Hepatocyte (in vitro differentiated cells): ENCODE measurements at regions not wholly inside any gene's neighbourhood (a gene's known extent, or its start where the extent isn't known, plus 50 kb on each side); places are given as distances from the start of the nearest gene placed in this dataset.

Experiments
- DNase-seq: peaks from one replicate; pipeline ENCODE4 v3.0.0-alpha.2; 2016; ENCODE audit warnings: low spot score
- H2AFZ ChIP-seq: fragments of 200-600 bp; sonication (generic); 2 replicates; pipeline ENCODE4 v1.6.0; 2016; ENCODE audit warnings: antibody characterized with exemption, mild to moderate bottlenecking
- H3K27ac ChIP-seq: fragments of 200-600 bp; sonication (generic); 2 replicates; pipeline ENCODE4 v1.5.1; 2016; ENCODE audit warnings: mild to moderate bottlenecking
- H3K27me3 ChIP-seq: fragments of 200-600 bp; sonication (generic); 2 replicates; pipeline ENCODE4 v1.6.1; 2016
- H3K36me3 ChIP-seq: fragments of 200-600 bp; sonication (generic); replicated peaks from 2 replicates; pipeline ENCODE4 v1.5.1; 2016; ENCODE audit warnings: low read depth; ENCODE audit not compliant: insufficient read depth
- H3K4me1 ChIP-seq: fragments of 200-600 bp; sonication (generic); 2 replicates; pipeline ENCODE4 v1.5.1; 2016; ENCODE audit warnings: mild to moderate bottlenecking, moderate library complexity; ENCODE audit not compliant: insufficient read depth
- H3K4me2 ChIP-seq: fragments of 200-600 bp; sonication (generic); 2 replicates; pipeline ENCODE4 v1.6.0; 2016
- H3K4me3 ChIP-seq: fragments of 200-600 bp; sonication (generic); 2 replicates; pipeline ENCODE4 v1.5.1; 2016; ENCODE audit warnings: mild to moderate bottlenecking
- H3K79me2 ChIP-seq: fragments of 200-600 bp; sonication (generic); 2 replicates; pipeline ENCODE4 v1.6.0; 2017; ENCODE audit warnings: mild to moderate bottlenecking
- H3K9me2 ChIP-seq: fragments of 200-600 bp; sonication (generic); replicated peaks from 2 replicates; pipeline ENCODE4 v1.6.0; 2017; ENCODE audit warnings: mild to moderate bottlenecking; ENCODE audit not compliant: insufficient read depth
- H3K9me3 ChIP-seq: fragments of 200-600 bp; sonication (generic); 2 replicates; pipeline ENCODE4 v1.5.1; 2016; ENCODE audit warnings: low read depth, mild to moderate bottlenecking
- H4K20me1 ChIP-seq: fragments of 200-600 bp; sonication (generic); 2 replicates; pipeline ENCODE4 v1.6.0; 2016; ENCODE audit warnings: mild to moderate bottlenecking; ENCODE audit not compliant: insufficient read depth, poor library complexity, severe bottlenecking
- CTCF ChIP-seq: fragments of 200-600 bp; sonication (generic); IDR thresholded peaks from 2 replicates; pipeline ENCODE4 v1.5.1; 2016; ENCODE audit warnings: antibody characterized with exemption, mild to moderate bottlenecking; ENCODE audit not compliant: poor library complexity
- EZH2 ChIP-seq: fragments of 200-600 bp; sonication (generic); IDR thresholded peaks from 2 replicates; pipeline ENCODE4 v1.6.1; 2016; ENCODE audit warnings: antibody characterized with exemption, mild to moderate bottlenecking, borderline replicate concordance
- EZH2phosphoT487 ChIP-seq: fragments of 200-600 bp; sonication (generic); IDR thresholded peaks from one replicate; pipeline ENCODE4 v1.6.1; 2018; ENCODE audit warnings: antibody characterized with exemption, mild to moderate bottlenecking, low read depth, moderate library complexity; ENCODE audit not compliant: unreplicated experiment, severe bottlenecking
- WGBS: methylation state at CpG from one replicate; pipeline ENCODE4 v1.1.6; 2016; ENCODE audit warnings: low lambda C conversion rate; ENCODE audit errors: missing lambda C conversion rate; 5-methylcytosine and 5-hydroxymethylcytosine counted together

GRCh38 chrX:75989806-75990590, 182.9 kb upstream of the PBDC1 start:
- no peaks in the 10 kb centered on the region for H3K79me2 ChIP-seq
- no peaks in the 10 kb centered on the region for H3K9me2 ChIP-seq
- no peak for DNase-seq
- no peaks in the 10 kb centered on the region for H3K36me3 ChIP-seq
- no peak for TF ChIP-seq CTCF
- no peak for TF ChIP-seq EZH2phosphoT487
- TF ChIP-seq EZH2 = no peak
- no peak overlapping the region for H3K4me3 ChIP-seq
- H3K4me1 ChIP-seq = no peaks in the 10 kb centered on the region
- no peaks in the 10 kb centered on the region for H3K9me3 ChIP-seq
- WGBS = 77% methylated on average over 3 of the region's 3 CpGs
- H4K20me1 ChIP-seq = no peaks in the 10 kb centered on the region
- H2AFZ ChIP-seq = no peak overlapping the region
- no peaks in the 10 kb centered on the region for H3K27me3 ChIP-seq
- H3K4me2 ChIP-seq = no peak overlapping the region
- no peak overlapping the region for H3K27ac ChIP-seq

GRCh38 chrX:75997692-75998091, 175.2 kb upstream of the PBDC1 start:
- H3K9me3 ChIP-seq = no peaks in the 10 kb centered on the region
- H3K27ac ChIP-seq = no peak overlapping the region
- no peak for TF ChIP-seq EZH2phosphoT487
- TF ChIP-seq CTCF = no peak
- H2AFZ ChIP-seq = no peak overlapping the region
- H3K36me3 ChIP-seq = no peaks in the 10 kb centered on the region
- H3K79me2 ChIP-seq = no peaks in the 10 kb centered on the region
- WGBS = 65% methylated on average over 3 of the region's 3 CpGs
- H4K20me1 ChIP-seq = no peaks in the 10 kb centered on the region
- no peaks in the 10 kb centered on the region for H3K9me2 ChIP-seq
- H3K27me3 ChIP-seq = no peaks in the 10 kb centered on the region
- no peak overlapping the region for H3K4me2 ChIP-seq
- H3K4me3 ChIP-seq = no peak overlapping the region
- no peaks in the 10 kb centered on the region for H3K4me1 ChIP-seq
- DNase-seq = no peak

- H2AFZ ChIP-seq = no peak overlapping the region
Measured at GRCh38 chrX:76014321-76014720, 158.5 kb upstream of the PBDC1 start.

More at GRCh38 chrX:76014321-76014720, 158.5 kb upstream of the PBDC1 start:
- no peak overlapping the region for H3K27ac ChIP-seq
- H3K27me3 ChIP-seq = no peaks in the 10 kb centered on the region
- no peaks in the 10 kb centered on the region for H3K9me2 ChIP-seq
- TF ChIP-seq CTCF (no peak), EZH2phosphoT487 (no peak), EZH2 (no peak)
- H3K4me2 ChIP-seq = no peak overlapping the region
- no peak overlapping the region for H3K4me3 ChIP-seq
- H3K79me2 ChIP-seq = no peaks in the 10 kb centered on the region
- WGBS = 74% methylated on average over 3 of the region's 3 CpGs
- H3K9me3 ChIP-seq = peaks cover 9% of the 10 kb centered on the region
- H4K20me1 ChIP-seq = no peaks in the 10 kb centered on the region
- no peaks in the 10 kb centered on the region for H3K4me1 ChIP-seq
- no peak for DNase-seq
- H3K36me3 ChIP-seq = no peaks in the 10 kb centered on the region
